Breast epithelium (tissue), 3 donors: ENCODE measurements at regions not wholly inside any gene's neighbourhood (a gene's known extent, or its start where the extent isn't known, plus 50 kb on each side); places are given as distances from the start of the nearest gene placed in this dataset.

Experiments used
- CTCF ChIP-seq, 3 donors: fragments of 450-650 bp; IDR thresholded peaks; one replicate each; pipeline ENCODE4 v1.5.1; 2016 to 2017; ENCODE audit warnings: antibody characterized with exemption in 3 of 3, mild to moderate bottlenecking in 3 of 3, moderate library complexity in 3 of 3
- POLR2A ChIP-seq: fragments of 450-650 bp; IDR thresholded peaks from one replicate; pipeline ENCODE4 v1.6.1; 2016; ENCODE audit warnings: antibody characterized with exemption, mild to moderate bottlenecking, moderate library complexity

- TF ChIP-seq CTCF (IDR thresholded peaks at IDR 0.05), result no peak
- no peak for TF ChIP-seq POLR2A
Observed at GRCh38 chr2:126790987-126791780, 107.5 kb upstream of the TEX51 start.
